HCT116 (cell line): ENCODE measurements at regions not wholly inside any gene's neighbourhood (a gene's known extent, or its start where the extent isn't known, plus 50 kb on each side); places are given as distances from the start of the nearest gene placed in this dataset.

Experiments
- ATAC-seq: fragments of 200-7000 bp; cut with Tn5 transposase; 2 replicates; pipeline ENCODE4 v1.9.1; 2020; ENCODE audit warnings: mild to moderate bottlenecking, moderate library complexity
- BruUV-seq: library from RNA; stranded (reverse); fragments of 400-500 nt; replicated peaks from 2 replicates; lab custom pipeline; 2021; lab: Mats Ljungman, UMichigan
- CTCF ChIA-PET: fragments of 300-600 bp; sonication (Branson Sonifier 250); formaldehyde crosslinking; loops from one replicate; lab custom pipeline; 2021; ENCODE audit warnings: antibody characterized with exemption; lab: Charles Lee
- POLR2A ChIA-PET: fragments of 300-600, 350-600 bp; sonication (Branson Sonifier 250); formaldehyde crosslinking; loops from one replicate; lab custom pipeline; 2021; ENCODE audit warnings: antibody characterized with exemption; lab: Charles Lee
- RAD21 ChIA-PET, 2 experiments: fragments of 300-600 bp; sonication (Branson Sonifier 250); formaldehyde crosslinking; loops; one replicate each; lab custom pipeline; 2023; ENCODE audit warnings: low total read pairs in 2 of 2; ENCODE audit not compliant: uncharacterized antibody in 2 of 2, unreplicated experiment in 2 of 2, low non-redundant PET in 1 of 2; lab: Charles Lee
- DNase-seq: peaks from one replicate; pipeline ENCODE4 v3.0.0-alpha.2; 2010; ENCODE audit warnings: low read depth, low spot score
- H2AFZ ChIP-seq: fragments of 200-600 bp; shearing (Covaris generic), sonication (generic); 2 replicates; pipeline ENCODE4 v1.6.1; 2017; ENCODE audit warnings: low read depth, mixed run types, mixed read lengths, antibody characterized with exemption, low read length; ENCODE audit not compliant: poor library complexity, severe bottlenecking
- H3K27ac ChIP-seq: 2 replicates; pipeline ENCODE4 v1.5.1; 2012; ENCODE audit warnings: low read depth, low read length
- H3K27me3 ChIP-seq: fragments of 200-600 bp; sonication (generic); 2 replicates; pipeline ENCODE4 v1.6.1; 2016; ENCODE audit warnings: mixed run types, low read length, mixed read lengths; ENCODE audit not compliant: insufficient read depth
- H3K36me3 ChIP-seq, 2 experiments: fragments of 200-500 bp in 1 of 2; fragments of 200-600 bp in 1 of 2; sonication (Bioruptor generic) in 1 of 2; sonication (generic) in 1 of 2; 2 replicates each; pipeline versions ENCODE4 v1.5.1 to v1.6.1; 2014 to 2016; ENCODE audit warnings: low read length in 2 of 2, inconsistent platforms in 1 of 2, mixed read lengths in 1 of 2, mixed run types in 1 of 2; ENCODE audit not compliant: insufficient read depth in 2 of 2, control insufficient read depth in 1 of 2
- H3K4me1 ChIP-seq, 2 experiments: fragments of 200-600 bp in 1 of 2; sonication (generic) in 1 of 2; 2 replicates each; pipeline versions ENCODE4 v1.5.1 to v1.6.1; 2012 to 2017; ENCODE audit warnings: low read length in 2 of 2, inconsistent platforms in 1 of 2, mild to moderate bottlenecking in 1 of 2, mixed read lengths in 1 of 2, mixed run types in 1 of 2, moderate library complexity in 1 of 2; ENCODE audit not compliant: insufficient read depth in 2 of 2, control insufficient read depth in 1 of 2
- H3K4me2 ChIP-seq: fragments of 200-600 bp; sonication (generic); 2 replicates; pipeline ENCODE4 v1.6.1; 2017; ENCODE audit warnings: mixed run types, low read length, mixed read lengths
- H3K4me3 ChIP-seq, 2 experiments: fragments of 200-600 bp in 1 of 2; sonication (generic) in 1 of 2; replicated peaks in 1 of 2; 2 replicates each; pipeline ENCODE4 v1.5.1; 2011 to 2016; ENCODE audit warnings: low read length in 2 of 2, control low read depth in 1 of 2, low read depth in 1 of 2, mild to moderate bottlenecking in 1 of 2, mixed read lengths in 1 of 2, mixed run types in 1 of 2
- H3K79me2 ChIP-seq: fragments of 200-600 bp; sonication (generic); 2 replicates; pipeline ENCODE4 v1.6.1; 2017; ENCODE audit warnings: mild to moderate bottlenecking, mixed run types, low read length, moderate library complexity, mixed read lengths; ENCODE audit not compliant: insufficient read depth
- H3K9ac ChIP-seq: fragments of 200-600 bp; sonication (generic); 2 replicates; pipeline ENCODE4 v1.6.1; 2016; ENCODE audit warnings: low read length, mixed read lengths
- H3K9me2 ChIP-seq: fragments of 200-600 bp; sonication (generic), shearing (Covaris generic); 2 replicates; pipeline ENCODE4 v1.6.1; 2017; ENCODE audit warnings: mixed run types, mild to moderate bottlenecking, moderate library complexity; ENCODE audit not compliant: insufficient read depth
- H3K9me3 ChIP-seq, 2 experiments: fragments of 200-500 bp in 1 of 2; fragments of 200-600 bp in 1 of 2; sonication (Bioruptor generic) in 1 of 2; sonication (generic) in 1 of 2; 2 replicates each; pipeline ENCODE4 v1.6.1; 2014 to 2017; ENCODE audit warnings: low read length in 2 of 2, mixed read lengths in 2 of 2, inconsistent platforms in 1 of 2, low read depth in 1 of 2, mild to moderate bottlenecking in 1 of 2, mixed run types in 1 of 2, moderate library complexity in 1 of 2; ENCODE audit not compliant: control insufficient read depth in 1 of 2, insufficient read depth in 1 of 2
- H4K20me1 ChIP-seq: fragments of 200-600 bp; sonication (generic), shearing (Covaris generic); 2 replicates; pipeline ENCODE4 v1.6.1; 2017; ENCODE audit warnings: mixed run types, mild to moderate bottlenecking, moderate library complexity; ENCODE audit not compliant: insufficient read depth
- CEBPB ChIP-seq: IDR thresholded peaks from 2 replicates; pipeline ENCODE4 v1.6.1; 2012; ENCODE audit warnings: low read depth
- ELF1 ChIP-seq: IDR thresholded peaks from 2 replicates; pipeline ENCODE4 v1.6.1; 2012; ENCODE audit warnings: low read depth, borderline replicate concordance
- POLR2AphosphoS5 ChIP-seq: IDR thresholded peaks from 2 replicates; pipeline ENCODE4 v1.6.1; 2011; ENCODE audit warnings: mild to moderate bottlenecking, low read depth, low read length, moderate library complexity
- RAD21 ChIP-seq: IDR thresholded peaks from 2 replicates; pipeline ENCODE4 v1.6.1; 2012; ENCODE audit warnings: low read depth, mild to moderate bottlenecking
- REST ChIP-seq: IDR thresholded peaks from 2 replicates; pipeline ENCODE4 v1.6.1; 2012; ENCODE audit warnings: low read depth
- SIN3A ChIP-seq: IDR thresholded peaks from 2 replicates; pipeline ENCODE4 v1.6.1; 2012; ENCODE audit warnings: low read depth
- SP1 ChIP-seq: IDR thresholded peaks from 2 replicates; pipeline ENCODE4 v1.6.1; 2012; ENCODE audit warnings: low read depth
- TCF7L2 ChIP-seq: IDR thresholded peaks from 2 replicates; pipeline ENCODE4 v1.7.0; 2011; ENCODE audit warnings: borderline replicate concordance, inconsistent platforms; ENCODE audit not compliant: insufficient read depth, insufficient read length; ENCODE audit errors: extremely low read depth
- YY1 ChIP-seq: IDR thresholded peaks from 2 replicates; pipeline ENCODE4 v1.6.1; 2011; ENCODE audit warnings: low read length, low read depth, moderate library complexity, mild to moderate bottlenecking; ENCODE audit not compliant: insufficient replicate concordance; ENCODE audit errors: extremely low read depth
- intact Hi-C: fragments of 100-400 bp; cut with micrococcal nuclease; formaldehyde crosslinking; loops from 2 replicates; pipeline ENCODE4 v1.10.0; 2022

GRCh38 chr2:143955401-143956065, 564.4 kb downstream of the ZEB2 start:
- Histone ChIP-seq H3K4me1 (no peaks in the 10 kb centered on the region), H3K27me3 (no peaks in the 10 kb centered on the region), H3K9me3 (no peaks in the 10 kb centered on the region), H3K9me2 (no peaks in the 10 kb centered on the region), H3K79me2 (no peaks in the 10 kb centered on the region), H3K27ac (no peak overlapping the region), H3K9ac (no peak overlapping the region), H3K4me3 (no peak overlapping the region), H4K20me1 (no peaks in the 10 kb centered on the region), H2AFZ (no peak overlapping the region), H3K36me3 (no peaks in the 10 kb centered on the region), H3K4me2 (no peak overlapping the region)
- no peak for ATAC-seq
- ChIA-PET CTCF (no interaction called here), POLR2A (no interaction called here), RAD21 (no interaction called here)
- BruUV-seq, result no TSS peak
- TF ChIP-seq SP1, result no peak
- TF ChIP-seq POLR2AphosphoS5, result no peak
- TF ChIP-seq CEBPB, result no peak
- no peak for TF ChIP-seq ELF1
- TF ChIP-seq SIN3A, result no peak
- no peak for TF ChIP-seq YY1
- TF ChIP-seq TCF7L2, result no peak
- TF ChIP-seq RAD21, result no peak
- no peak for TF ChIP-seq REST
- intact Hi-C loops, result no loop called here
- DNase-seq, result no peak
